Ascending aorta (tissue), 2 donors: ENCODE measurements at regions not wholly inside any gene's neighbourhood (a gene's known extent, or its start where the extent isn't known, plus 50 kb on each side); places are given as distances from the start of the nearest gene placed in this dataset.

Experiments
- DNase-seq, 2 donors: peaks; one replicate each; pipeline ENCODE4 v3.0.0-alpha.2; 2019; ENCODE audit warnings: low spot score in 2 of 2
- H3K27ac ChIP-seq, 2 donors: fragments of 200-600 bp; sonication (generic); one replicate each; pipeline ENCODE4 v1.5.1; 2016 to 2017; ENCODE audit warnings: mild to moderate bottlenecking in 1 of 2
- H3K27me3 ChIP-seq: fragments of 200-600 bp; sonication (generic); one replicate; pipeline ENCODE4 v1.5.1; 2017
- H3K36me3 ChIP-seq, 2 donors: fragments of 200-600 bp; sonication (generic); one replicate each; pipeline ENCODE4 v1.5.1; 2016
- H3K4me1 ChIP-seq, 2 donors: fragments of 200-600 bp; sonication (generic); one replicate each; pipeline ENCODE4 v1.5.1; 2016 to 2017; ENCODE audit warnings: mild to moderate bottlenecking in 1 of 2
- H3K4me3 ChIP-seq, 2 donors: fragments of 200-600 bp; sonication (generic); one replicate each; pipeline ENCODE4 v1.5.1; 2016 to 2017; ENCODE audit warnings: mild to moderate bottlenecking in 1 of 2
- H3K9me3 ChIP-seq, 2 donors: fragments of 200-600 bp; sonication (generic); one replicate each; pipeline ENCODE4 v1.5.1; 2016
- intact Hi-C: fragments of 100-400 bp; cut with DNase I; formaldehyde crosslinking; loops from one replicate; pipeline ENCODE4 v1.15.1; 2023
- TF ChIP-seq, protein P1 (sequence below), 3 experiments: fragments of 200-600 bp in 2 of 3; fragments of 450-650 bp in 1 of 3; sonication (generic) in 2 of 3; IDR thresholded peaks; one replicate each; pipeline ENCODE4 v1.5.1; 2016 to 2019; ENCODE audit warnings: antibody characterized with exemption in 3 of 3, mild to moderate bottlenecking in 1 of 3, moderate library complexity in 1 of 3

DNA sequence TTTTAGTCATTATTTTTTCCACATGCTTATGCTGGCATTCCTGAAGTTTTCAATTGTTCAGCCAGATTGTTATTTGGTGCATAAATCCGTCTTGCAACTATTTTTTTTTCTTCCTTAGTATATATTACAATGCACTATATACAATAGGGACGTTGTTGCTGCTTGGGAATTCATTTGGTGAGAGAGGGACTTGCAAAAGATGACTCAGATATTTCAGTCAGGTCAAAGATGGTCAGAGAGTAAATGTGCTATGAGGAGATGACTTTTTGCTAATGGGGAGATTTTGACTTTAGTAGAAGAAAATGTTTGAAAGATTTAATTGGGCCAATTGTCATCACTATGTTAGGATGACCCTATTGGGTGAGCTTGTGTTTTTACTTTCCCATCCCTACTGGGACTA, 348.4 kb upstream of the MTPN start:
- no peaks in the 10 kb centered on the region for H3K36me3 ChIP-seq
- intact Hi-C loops: no loop called here
- TF ChIP-seq, protein P1, sequence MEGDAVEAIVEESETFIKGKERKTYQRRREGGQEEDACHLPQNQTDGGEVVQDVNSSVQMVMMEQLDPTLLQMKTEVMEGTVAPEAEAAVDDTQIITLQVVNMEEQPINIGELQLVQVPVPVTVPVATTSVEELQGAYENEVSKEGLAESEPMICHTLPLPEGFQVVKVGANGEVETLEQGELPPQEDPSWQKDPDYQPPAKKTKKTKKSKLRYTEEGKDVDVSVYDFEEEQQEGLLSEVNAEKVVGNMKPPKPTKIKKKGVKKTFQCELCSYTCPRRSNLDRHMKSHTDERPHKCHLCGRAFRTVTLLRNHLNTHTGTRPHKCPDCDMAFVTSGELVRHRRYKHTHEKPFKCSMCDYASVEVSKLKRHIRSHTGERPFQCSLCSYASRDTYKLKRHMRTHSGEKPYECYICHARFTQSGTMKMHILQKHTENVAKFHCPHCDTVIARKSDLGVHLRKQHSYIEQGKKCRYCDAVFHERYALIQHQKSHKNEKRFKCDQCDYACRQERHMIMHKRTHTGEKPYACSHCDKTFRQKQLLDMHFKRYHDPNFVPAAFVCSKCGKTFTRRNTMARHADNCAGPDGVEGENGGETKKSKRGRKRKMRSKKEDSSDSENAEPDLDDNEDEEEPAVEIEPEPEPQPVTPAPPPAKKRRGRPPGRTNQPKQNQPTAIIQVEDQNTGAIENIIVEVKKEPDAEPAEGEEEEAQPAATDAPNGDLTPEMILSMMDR (IDR thresholded peaks at IDR 0.05): no peak
- H3K4me3 ChIP-seq: no peak overlapping the region
- no peak for DNase-seq
- no peaks in the 10 kb centered on the region for H3K9me3 ChIP-seq
- no peaks in the 10 kb centered on the region for H3K4me1 ChIP-seq
- H3K27me3 ChIP-seq: no peaks in the 10 kb centered on the region
- H3K27ac ChIP-seq: no peak overlapping the region

DNA sequence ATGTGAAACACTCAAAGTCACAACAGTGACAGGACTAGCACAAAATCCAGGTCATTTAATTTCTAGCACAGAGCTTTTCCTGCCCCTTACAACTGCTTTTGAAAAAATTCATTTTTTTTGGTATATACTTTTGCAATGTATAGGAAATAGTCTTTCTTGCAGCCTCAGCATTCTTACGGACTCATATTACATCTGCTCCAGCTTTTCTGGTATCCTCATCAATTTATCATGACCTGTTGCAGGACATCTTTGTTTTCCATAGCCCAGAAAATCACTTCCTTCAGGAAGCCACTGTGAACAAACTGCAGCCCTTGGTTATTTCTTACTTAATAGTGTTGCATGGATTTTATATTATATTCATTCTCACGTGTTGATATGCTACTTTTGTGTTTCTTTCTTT, 347.9 kb upstream of the MTPN start:
- no peak overlapping the region for H3K27ac ChIP-seq
- no peaks in the 10 kb centered on the region for H3K4me1 ChIP-seq
- no peak overlapping the region for H3K4me3 ChIP-seq
- H3K27me3 ChIP-seq: no peaks in the 10 kb centered on the region
- no peaks in the 10 kb centered on the region for H3K9me3 ChIP-seq
- TF ChIP-seq, protein P1 (IDR thresholded peaks at IDR 0.05): no peak
- no peak for DNase-seq
- no peaks in the 10 kb centered on the region for H3K36me3 ChIP-seq
- intact Hi-C loops: no loop called here

DNA sequence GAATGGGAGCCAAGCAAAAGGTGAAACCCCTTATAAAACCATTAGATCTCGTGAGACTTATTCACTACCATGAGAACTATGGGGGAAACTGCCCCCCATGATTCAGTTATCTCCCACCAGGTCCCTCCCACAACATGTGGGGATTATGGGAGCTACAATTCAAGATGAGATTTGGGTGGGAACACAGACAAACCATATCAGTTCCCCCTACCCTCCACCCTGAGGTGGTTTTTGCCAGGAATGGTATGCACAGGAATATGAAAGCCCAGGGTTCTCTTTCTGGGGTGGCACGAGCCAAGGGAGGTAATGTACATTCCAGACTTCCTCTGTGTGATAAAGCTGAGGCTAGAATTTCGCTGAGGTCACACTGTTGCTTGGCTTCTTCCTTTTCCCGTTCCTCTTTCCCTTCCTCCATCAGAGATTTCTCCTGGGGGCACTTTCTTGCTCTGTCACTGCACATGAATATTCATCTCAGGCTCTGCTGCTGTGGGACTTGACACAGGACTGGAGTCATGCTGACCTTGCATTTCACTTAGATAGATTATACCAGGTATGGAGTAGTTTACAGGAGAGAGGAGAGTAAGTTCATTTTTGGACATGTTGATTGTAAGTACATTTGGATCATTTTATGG, 347.0 kb upstream of the MTPN start:
- H3K36me3 ChIP-seq: no peaks in the 10 kb centered on the region
- H3K9me3 ChIP-seq: no peaks in the 10 kb centered on the region
- no peaks in the 10 kb centered on the region for H3K27me3 ChIP-seq
- intact Hi-C loops: no loop called here
- no peak overlapping the region for H3K4me3 ChIP-seq
- TF ChIP-seq, protein P1 (IDR thresholded peaks at IDR 0.05): no peak
- no peak overlapping the region for H3K27ac ChIP-seq
- H3K4me1 ChIP-seq: no peaks in the 10 kb centered on the region
- DNase-seq: no peak

DNA sequence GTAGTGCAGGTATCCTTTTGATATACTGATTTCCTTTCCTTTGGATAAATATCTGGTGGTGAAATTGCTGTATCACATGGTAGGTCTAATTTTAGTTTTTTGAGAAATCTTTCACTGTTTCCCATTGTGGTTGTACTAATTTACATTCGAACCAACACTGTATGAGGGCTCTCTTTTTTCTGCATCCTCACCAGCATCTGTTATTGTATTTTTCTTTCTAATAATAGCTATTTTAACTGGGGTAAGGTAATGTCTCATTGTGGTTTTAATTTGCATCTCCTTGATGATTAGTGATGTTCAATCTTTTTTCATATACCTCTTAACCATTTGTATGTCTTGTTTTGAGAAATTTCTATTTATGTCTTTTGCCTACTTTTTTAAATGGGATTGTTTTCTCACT, 335.4 kb upstream of the MTPN start:
- TF ChIP-seq, protein P1 (IDR thresholded peaks at IDR 0.05): no peak
- intact Hi-C loops: no loop called here
- no peak for DNase-seq
- Histone ChIP-seq H3K4me1 (no peaks in the 10 kb centered on the region), H3K4me3 (no peak overlapping the region), H3K9me3 (peaks cover 0 to 10% of the 10 kb centered on the region in 2 donors), H3K27me3 (no peaks in the 10 kb centered on the region), H3K36me3 (no peaks in the 10 kb centered on the region), H3K27ac (no peak overlapping the region)

DNA sequence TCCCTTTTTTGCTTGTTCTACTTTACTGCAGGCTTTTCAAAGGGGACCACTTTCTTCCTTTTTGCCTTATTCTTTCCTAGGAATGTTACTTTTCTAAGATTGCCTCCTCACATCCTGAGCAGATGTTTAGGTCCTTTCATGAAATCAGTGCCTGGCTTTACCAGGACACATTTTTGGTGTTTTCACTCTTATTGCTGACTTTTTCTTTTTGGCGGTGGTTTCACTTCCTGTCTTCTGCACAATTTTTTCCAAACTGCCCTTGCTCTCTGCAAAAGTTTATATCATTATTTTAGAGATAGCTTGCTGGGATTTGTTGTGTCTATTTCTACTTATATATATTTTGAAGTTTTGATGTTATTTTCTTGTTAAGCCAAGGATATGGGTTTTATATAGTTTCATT, 332.2 kb upstream of the MTPN start:
- peaks cover 0 to 10% of the 10 kb centered on the region in 2 donors for H3K9me3 ChIP-seq
- no peak overlapping the region for H3K4me3 ChIP-seq
- no peak overlapping the region for H3K27ac ChIP-seq
- no peak for DNase-seq
- H3K4me1 ChIP-seq: no peaks in the 10 kb centered on the region
- intact Hi-C loops: no loop called here
- H3K36me3 ChIP-seq: no peaks in the 10 kb centered on the region
- TF ChIP-seq, protein P1 (IDR thresholded peaks at IDR 0.05): no peak
- H3K27me3 ChIP-seq: no peaks in the 10 kb centered on the region

DNA sequence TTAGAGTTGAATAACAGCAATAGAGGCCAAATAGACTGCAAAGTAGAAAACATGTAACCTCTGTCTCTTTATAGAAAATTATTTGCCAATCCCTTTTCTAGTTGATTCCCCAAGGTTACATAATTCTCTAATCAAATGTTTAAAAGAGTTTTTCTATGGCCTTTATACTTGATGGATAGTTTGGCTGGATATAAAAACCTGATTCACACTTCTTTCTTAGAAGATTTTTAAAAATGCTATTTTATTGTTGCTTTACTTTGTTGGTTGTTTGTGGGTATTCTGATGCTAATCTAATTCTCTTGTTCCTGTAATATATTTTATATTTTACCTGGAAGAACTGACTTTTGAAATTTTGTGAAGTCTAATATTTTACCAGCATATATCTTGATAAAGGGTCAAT, 331.1 kb upstream of the MTPN start:
- DNase-seq: no peak
- H3K27ac ChIP-seq: no peak overlapping the region
- no peaks in the 10 kb centered on the region for H3K4me1 ChIP-seq
- no peaks in the 10 kb centered on the region for H3K36me3 ChIP-seq
- peaks cover 0 to 10% of the 10 kb centered on the region in 2 donors for H3K9me3 ChIP-seq
- H3K4me3 ChIP-seq: no peak overlapping the region
- intact Hi-C loops: no loop called here
- no peaks in the 10 kb centered on the region for H3K27me3 ChIP-seq
- TF ChIP-seq, protein P1 (IDR thresholded peaks at IDR 0.05): no peak
